RWPE1 (cell line): ENCODE measurements at regions not wholly inside any gene's neighbourhood (a gene's known extent, or its start where the extent isn't known, plus 50 kb on each side); places are given as distances from the start of the nearest gene placed in this dataset.

Experiments used
- CTCF ChIA-PET: fragments of 350-600 bp; sonication (Branson Sonifier 250); formaldehyde crosslinking; extraction: SDS; loops from one replicate; lab custom pipeline; 2021; lab: Yijun Ruan, JAX
- POLR2A ChIA-PET: fragments of 400-600 bp; formaldehyde crosslinking; extraction: SDS; loops from one replicate; lab custom pipeline; 2020; ENCODE audit warnings: antibody characterized with exemption; ENCODE audit not compliant: low non-redundant PET; lab: Yijun Ruan, JAX
- DNase-seq: peaks from one replicate; pipeline ENCODE4 v3.0.0; 2012; ENCODE audit warnings: low spot score
- H3K27ac ChIP-seq: fragments of 450-650 bp; 2 replicates; pipeline ENCODE4 v1.5.1; 2017
- CTCF ChIP-seq: fragments of 450-650 bp; conservative IDR thresholded peaks from 2 replicates; pipeline ENCODE4 v1.5.1; 2017; ENCODE audit warnings: low read depth, mild to moderate bottlenecking

- no peak for DNase-seq
- H3K27ac ChIP-seq = no peak overlapping the region
Observed at GRCh38 chr11:38323961-38324761, 1726.1 kb upstream of the RAG2 start.

GRCh38 chr11:38315151-38315550 lies 1717.1 kb upstream of the RAG2 start:
- no peak for TF ChIP-seq CTCF
- DNase-seq = no peak
- POLR2A ChIA-PET = no interaction called here
- no peak overlapping the region for H3K27ac ChIP-seq
- CTCF ChIA-PET = interaction anchor here (0.6 kb wide), 1 partner anchor 90 kb away, joined by 3 read pairs; no protein-coding TSS in a partner anchor

More at GRCh38 chr11:38323961-38324761, 1726.1 kb upstream of the RAG2 start:
- ChIA-PET POLR2A (no interaction called here), CTCF (no interaction called here)
- no peak for TF ChIP-seq CTCF

GRCh38 chr11:38307455-38307854 lies 1709.4 kb upstream of the RAG2 start:
- H3K27ac ChIP-seq = no peak overlapping the region
- TF ChIP-seq CTCF = no peak
- ChIA-PET CTCF (no interaction called here), POLR2A (no interaction called here)
- DNase-seq = no peak

- no peak for DNase-seq
- no peak for TF ChIP-seq CTCF
- no peak overlapping the region for H3K27ac ChIP-seq
- POLR2A ChIA-PET = no interaction called here
- CTCF ChIA-PET = no interaction called here
Observed at GRCh38 chr11:38305682-38306081, 1707.6 kb upstream of the RAG2 start.

GRCh38 chr11:38304926-38305325 lies 1706.9 kb upstream of the RAG2 start:
- ChIA-PET CTCF (no interaction called here), POLR2A (no interaction called here)
- no peak overlapping the region for H3K27ac ChIP-seq
- no peak for TF ChIP-seq CTCF
- DNase-seq = no peak

- TF ChIP-seq CTCF = no peak
- ChIA-PET CTCF (no interaction called here), POLR2A (no interaction called here)
- no peak for DNase-seq
- H3K27ac ChIP-seq = no peak overlapping the region
Observed at GRCh38 chr11:38302564-38302963, 1704.5 kb upstream of the RAG2 start.
